NB4 (cell line): ENCODE measurements at regions not wholly inside any gene's neighbourhood (a gene's known extent, or its start where the extent isn't known, plus 50 kb on each side); places are given as distances from the start of the nearest gene placed in this dataset.

Experiments used
- CTCF ChIP-seq: IDR thresholded peaks from one replicate; pipeline ENCODE4 v1.5.1; 2012; ENCODE audit warnings: low read depth, low read length
- POLR2A ChIP-seq: IDR thresholded peaks from 2 replicates; pipeline ENCODE4 v1.6.1; 2011; ENCODE audit warnings: mild to moderate bottlenecking; ENCODE audit not compliant: insufficient read length; ENCODE audit errors: extremely low read depth

DNA sequence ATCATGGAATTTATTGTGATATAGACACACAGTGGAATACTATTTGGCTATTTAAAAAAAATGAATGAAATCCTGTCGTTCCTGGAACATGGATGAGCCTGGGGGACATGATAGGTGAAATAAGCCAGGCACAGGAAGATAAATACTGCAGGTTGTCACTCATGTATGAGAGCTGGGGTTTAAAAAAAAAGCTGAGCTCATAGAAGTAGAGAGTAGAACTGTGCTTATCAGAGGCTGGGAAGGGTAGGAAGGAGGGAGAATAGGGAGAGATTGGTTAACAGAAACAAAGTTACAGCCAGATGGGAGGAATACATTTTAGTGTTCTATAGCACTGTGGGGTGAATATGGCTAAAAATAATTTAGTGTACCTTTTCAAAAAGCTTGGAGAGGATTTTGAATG is 200.6 kb upstream of the NR4A3 start:
- TF ChIP-seq CTCF = no peak
- no peak for TF ChIP-seq POLR2A
